ENCODE measurements at regions not wholly inside any gene's neighbourhood (a gene's known extent, or its start where the extent isn't known, plus 50 kb on each side); places are given as distances from the start of the nearest gene placed in this dataset.

DNA sequence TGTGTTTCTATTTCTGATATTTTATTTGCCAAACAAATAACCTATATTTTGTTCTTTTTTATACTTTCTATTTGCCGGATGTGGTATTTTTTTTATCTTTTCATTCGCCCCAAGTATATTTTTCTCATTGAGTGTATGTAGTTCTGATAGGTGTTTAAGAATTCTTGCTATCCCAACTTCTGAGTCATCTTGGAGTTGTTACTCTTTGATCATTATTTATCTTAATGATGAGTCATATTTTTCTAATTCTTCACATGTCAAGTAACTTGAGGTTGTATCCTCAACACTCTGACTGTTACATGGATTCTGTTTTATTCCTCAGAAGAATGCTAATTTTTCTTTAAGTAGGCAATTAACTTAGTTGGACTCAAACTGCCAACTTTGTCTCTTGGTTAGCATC lies 498.1 kb downstream of the TLE1 start:
- Histone ChIP-seq H2AFZ (ENCODE audit: control insufficient read depth, low read length) (no peak overlapping the region), H3K79me2 (ENCODE audit: control insufficient read depth, insufficient read depth, low read length) (no peaks in the 10 kb centered on the region), H3K27me3 (ENCODE audit: control insufficient read depth, extremely low read depth, insufficient read depth, low read length) (no peaks in the 10 kb centered on the region), H3K36me3 (ENCODE audit: control insufficient read depth in 2 of 2, extremely low read depth in 1 of 2, insufficient read depth in 2 of 2, low read length in 2 of 2) (no peaks in the 10 kb centered on the region), H3K9ac (ENCODE audit: control insufficient read depth, extremely low read depth, insufficient read depth, low read length) (no peak overlapping the region), H3K27ac (ENCODE audit: control insufficient read depth, insufficient read depth, low read length) (no peak overlapping the region), H3K4me3 (ENCODE audit: control insufficient read depth in 2 of 3, extremely low read depth in 1 of 3, insufficient read depth in 2 of 3, low read depth in 1 of 3, low read length in 3 of 3) (no peak overlapping the region), H3K4me1 (ENCODE audit: control insufficient read depth, extremely low read depth, insufficient read depth, low read length) (no peaks in the 10 kb centered on the region), H3K9me3 (ENCODE audit: control insufficient read depth, low read depth, low read length) (no peaks in the 10 kb centered on the region), H3K9me1 (ENCODE audit: control insufficient read depth, extremely low read depth, insufficient read depth, low read length) (no peaks in the 10 kb centered on the region), H3K4me2 (ENCODE audit: control insufficient read depth, extremely low read depth, insufficient read depth, low read depth, low read length) (no peak overlapping the region), H4K20me1 (ENCODE audit: control insufficient read depth, extremely low read depth, insufficient read depth, low read length) (no peaks in the 10 kb centered on the region)
- DNase-seq (ENCODE audit: low read depth, low spot score) (no peak), FAIRE-seq (no peak)
- dilution Hi-C loops (cut with MboI; ENCODE audit: extremely low pct_ligation_motif_present, low sequenced_read_pairs): no loop called here
- no peak for TF ChIP-seq EZH2 (IDR thresholded peaks at IDR 0.05; ENCODE audit: low read length)
- no peak for TF ChIP-seq CTCF (optimal IDR thresholded peaks at IDR 0.05 in 1 of 3, IDR thresholded peaks at IDR 0.05 in 1 of 3, conservative IDR thresholded peaks at IDR 0.05 in 1 of 3; ENCODE audit: extremely low read depth in 1 of 3, insufficient read depth in 2 of 3, low read length in 3 of 3)

DNA sequence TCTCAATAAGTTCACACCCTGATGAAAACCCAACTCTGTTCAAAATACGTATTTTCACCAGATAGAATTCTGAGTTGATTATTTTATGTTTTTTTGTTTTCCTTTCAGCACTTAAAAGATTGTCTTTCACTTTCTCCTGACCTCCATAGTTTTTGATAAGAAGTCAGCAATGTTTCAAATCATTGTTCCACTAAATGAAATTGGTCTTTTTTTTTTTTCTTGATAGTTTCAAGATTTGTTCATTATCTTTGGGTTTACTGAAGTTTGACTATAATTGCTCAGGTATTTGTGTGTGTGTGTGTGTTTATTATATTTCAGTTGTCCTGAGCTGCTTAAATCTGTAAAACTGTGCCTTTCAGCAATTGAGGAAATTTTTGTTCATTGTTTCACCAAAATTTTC lies 498.7 kb downstream of the TLE1 start:
- dilution Hi-C loops (cut with MboI; ENCODE audit: extremely low pct_ligation_motif_present, low sequenced_read_pairs): no loop called here

More for the DNA sequence above, 498.7 kb downstream of the TLE1 start:
- Histone ChIP-seq H3K9me1 (ENCODE audit: control insufficient read depth, extremely low read depth, insufficient read depth, low read length) (no peaks in the 10 kb centered on the region), H4K20me1 (ENCODE audit: control insufficient read depth, extremely low read depth, insufficient read depth, low read length) (no peaks in the 10 kb centered on the region), H3K4me1 (ENCODE audit: control insufficient read depth, extremely low read depth, insufficient read depth, low read length) (no peaks in the 10 kb centered on the region), H3K27me3 (ENCODE audit: control insufficient read depth, extremely low read depth, insufficient read depth, low read length) (no peaks in the 10 kb centered on the region), H3K9me3 (ENCODE audit: control insufficient read depth, low read depth, low read length) (no peaks in the 10 kb centered on the region), H3K27ac (ENCODE audit: control insufficient read depth, insufficient read depth, low read length) (no peak overlapping the region), H3K4me2 (ENCODE audit: control insufficient read depth, extremely low read depth, insufficient read depth, low read depth, low read length) (no peak overlapping the region), H3K36me3 (ENCODE audit: control insufficient read depth in 2 of 2, extremely low read depth in 1 of 2, insufficient read depth in 2 of 2, low read length in 2 of 2) (no peaks in the 10 kb centered on the region), H3K9ac (ENCODE audit: control insufficient read depth, extremely low read depth, insufficient read depth, low read length) (no peak overlapping the region), H3K4me3 (ENCODE audit: control insufficient read depth in 2 of 3, extremely low read depth in 1 of 3, insufficient read depth in 2 of 3, low read depth in 1 of 3, low read length in 3 of 3) (no peak overlapping the region), H2AFZ (ENCODE audit: control insufficient read depth, low read length) (no peak overlapping the region), H3K79me2 (ENCODE audit: control insufficient read depth, insufficient read depth, low read length) (no peaks in the 10 kb centered on the region)
- TF ChIP-seq EZH2 (IDR thresholded peaks at IDR 0.05; ENCODE audit: low read length): no peak
- TF ChIP-seq CTCF (optimal IDR thresholded peaks at IDR 0.05 in 1 of 3, IDR thresholded peaks at IDR 0.05 in 1 of 3, conservative IDR thresholded peaks at IDR 0.05 in 1 of 3; ENCODE audit: extremely low read depth in 1 of 3, insufficient read depth in 2 of 3, low read length in 3 of 3): no peak
- no peak for DNase-seq (ENCODE audit: low read depth, low spot score)
- FAIRE-seq: no peak
